HCT116 (cell line): ENCODE measurements at regions not wholly inside any gene's neighbourhood (a gene's known extent, or its start where the extent isn't known, plus 50 kb on each side); places are given as distances from the start of the nearest gene placed in this dataset.

Experiments
- ATAC-seq: fragments of 200-7000 bp; cut with Tn5 transposase; 2 replicates; pipeline ENCODE4 v1.9.1; 2020; ENCODE audit warnings: mild to moderate bottlenecking, moderate library complexity
- BruUV-seq: library from RNA; stranded (reverse); fragments of 400-500 nt; replicated peaks from 2 replicates; lab custom pipeline; 2021; lab: Mats Ljungman, UMichigan
- CTCF ChIA-PET: fragments of 300-600 bp; sonication (Branson Sonifier 250); formaldehyde crosslinking; loops from one replicate; lab custom pipeline; 2021; ENCODE audit warnings: antibody characterized with exemption; lab: Charles Lee
- POLR2A ChIA-PET: fragments of 300-600, 350-600 bp; sonication (Branson Sonifier 250); formaldehyde crosslinking; loops from one replicate; lab custom pipeline; 2021; ENCODE audit warnings: antibody characterized with exemption; lab: Charles Lee
- RAD21 ChIA-PET, 2 experiments: fragments of 300-600 bp; sonication (Branson Sonifier 250); formaldehyde crosslinking; loops; one replicate each; lab custom pipeline; 2023; ENCODE audit warnings: low total read pairs in 2 of 2; ENCODE audit not compliant: uncharacterized antibody in 2 of 2, unreplicated experiment in 2 of 2, low non-redundant PET in 1 of 2; lab: Charles Lee
- DNase-seq: peaks from one replicate; pipeline ENCODE4 v3.0.0-alpha.2; 2010; ENCODE audit warnings: low read depth, low spot score
- H2AFZ ChIP-seq: fragments of 200-600 bp; shearing (Covaris generic), sonication (generic); 2 replicates; pipeline ENCODE4 v1.6.1; 2017; ENCODE audit warnings: low read depth, mixed run types, mixed read lengths, antibody characterized with exemption, low read length; ENCODE audit not compliant: poor library complexity, severe bottlenecking
- H3K27ac ChIP-seq: 2 replicates; pipeline ENCODE4 v1.5.1; 2012; ENCODE audit warnings: low read depth, low read length
- H3K27me3 ChIP-seq: fragments of 200-600 bp; sonication (generic); 2 replicates; pipeline ENCODE4 v1.6.1; 2016; ENCODE audit warnings: mixed run types, low read length, mixed read lengths; ENCODE audit not compliant: insufficient read depth
- H3K36me3 ChIP-seq, 2 experiments: fragments of 200-500 bp in 1 of 2; fragments of 200-600 bp in 1 of 2; sonication (Bioruptor generic) in 1 of 2; sonication (generic) in 1 of 2; 2 replicates each; pipeline versions ENCODE4 v1.5.1 to v1.6.1; 2014 to 2016; ENCODE audit warnings: low read length in 2 of 2, inconsistent platforms in 1 of 2, mixed read lengths in 1 of 2, mixed run types in 1 of 2; ENCODE audit not compliant: insufficient read depth in 2 of 2, control insufficient read depth in 1 of 2
- H3K4me1 ChIP-seq, 2 experiments: fragments of 200-600 bp in 1 of 2; sonication (generic) in 1 of 2; 2 replicates each; pipeline versions ENCODE4 v1.5.1 to v1.6.1; 2012 to 2017; ENCODE audit warnings: low read length in 2 of 2, inconsistent platforms in 1 of 2, mild to moderate bottlenecking in 1 of 2, mixed read lengths in 1 of 2, mixed run types in 1 of 2, moderate library complexity in 1 of 2; ENCODE audit not compliant: insufficient read depth in 2 of 2, control insufficient read depth in 1 of 2
- H3K4me2 ChIP-seq: fragments of 200-600 bp; sonication (generic); 2 replicates; pipeline ENCODE4 v1.6.1; 2017; ENCODE audit warnings: mixed run types, low read length, mixed read lengths
- H3K4me3 ChIP-seq, 2 experiments: fragments of 200-600 bp in 1 of 2; sonication (generic) in 1 of 2; replicated peaks in 1 of 2; 2 replicates each; pipeline ENCODE4 v1.5.1; 2011 to 2016; ENCODE audit warnings: low read length in 2 of 2, control low read depth in 1 of 2, low read depth in 1 of 2, mild to moderate bottlenecking in 1 of 2, mixed read lengths in 1 of 2, mixed run types in 1 of 2
- H3K79me2 ChIP-seq: fragments of 200-600 bp; sonication (generic); 2 replicates; pipeline ENCODE4 v1.6.1; 2017; ENCODE audit warnings: mild to moderate bottlenecking, mixed run types, low read length, moderate library complexity, mixed read lengths; ENCODE audit not compliant: insufficient read depth
- H3K9ac ChIP-seq: fragments of 200-600 bp; sonication (generic); 2 replicates; pipeline ENCODE4 v1.6.1; 2016; ENCODE audit warnings: low read length, mixed read lengths
- H3K9me2 ChIP-seq: fragments of 200-600 bp; sonication (generic), shearing (Covaris generic); 2 replicates; pipeline ENCODE4 v1.6.1; 2017; ENCODE audit warnings: mixed run types, mild to moderate bottlenecking, moderate library complexity; ENCODE audit not compliant: insufficient read depth
- H3K9me3 ChIP-seq, 2 experiments: fragments of 200-500 bp in 1 of 2; fragments of 200-600 bp in 1 of 2; sonication (Bioruptor generic) in 1 of 2; sonication (generic) in 1 of 2; 2 replicates each; pipeline ENCODE4 v1.6.1; 2014 to 2017; ENCODE audit warnings: low read length in 2 of 2, mixed read lengths in 2 of 2, inconsistent platforms in 1 of 2, low read depth in 1 of 2, mild to moderate bottlenecking in 1 of 2, mixed run types in 1 of 2, moderate library complexity in 1 of 2; ENCODE audit not compliant: control insufficient read depth in 1 of 2, insufficient read depth in 1 of 2
- H4K20me1 ChIP-seq: fragments of 200-600 bp; sonication (generic), shearing (Covaris generic); 2 replicates; pipeline ENCODE4 v1.6.1; 2017; ENCODE audit warnings: mixed run types, mild to moderate bottlenecking, moderate library complexity; ENCODE audit not compliant: insufficient read depth
- CBX3 ChIP-seq: IDR thresholded peaks from 2 replicates; pipeline ENCODE4 v1.6.1; 2012; ENCODE audit warnings: low read depth
- CEBPB ChIP-seq: IDR thresholded peaks from 2 replicates; pipeline ENCODE4 v1.6.1; 2012; ENCODE audit warnings: low read depth
- EGR1 ChIP-seq: IDR thresholded peaks from 2 replicates; pipeline ENCODE4 v1.6.1; 2012; ENCODE audit warnings: low read depth
- EZH2 ChIP-seq: fragments of 200-600 bp; sonication (generic); IDR thresholded peaks from 2 replicates; pipeline ENCODE4 v1.6.1; 2017; ENCODE audit warnings: antibody characterized with exemption, mixed run types
- EZH2phosphoT487 ChIP-seq: fragments of 200-600 bp; IDR thresholded peaks from 2 replicates; pipeline ENCODE4 v1.6.1; 2018; ENCODE audit warnings: antibody characterized with exemption, borderline replicate concordance
- JUND ChIP-seq: IDR thresholded peaks from 2 replicates; pipeline ENCODE4 v1.6.1; 2012
- POLR2A ChIP-seq: IDR thresholded peaks from 2 replicates; pipeline ENCODE4 v1.7.0; 2011; ENCODE audit warnings: borderline replicate concordance; ENCODE audit not compliant: insufficient read depth, insufficient read length; ENCODE audit errors: extremely low read depth
- POLR2AphosphoS5 ChIP-seq: IDR thresholded peaks from 2 replicates; pipeline ENCODE4 v1.6.1; 2011; ENCODE audit warnings: mild to moderate bottlenecking, low read depth, low read length, moderate library complexity
- RAD21 ChIP-seq: IDR thresholded peaks from 2 replicates; pipeline ENCODE4 v1.6.1; 2012; ENCODE audit warnings: low read depth, mild to moderate bottlenecking
- SIN3A ChIP-seq: IDR thresholded peaks from 2 replicates; pipeline ENCODE4 v1.6.1; 2012; ENCODE audit warnings: low read depth
- SP1 ChIP-seq: IDR thresholded peaks from 2 replicates; pipeline ENCODE4 v1.6.1; 2012; ENCODE audit warnings: low read depth
- SRF ChIP-seq: IDR thresholded peaks from 2 replicates; pipeline ENCODE4 v1.6.1; 2012; ENCODE audit warnings: low read depth
- TCF7L2 ChIP-seq: IDR thresholded peaks from 2 replicates; pipeline ENCODE4 v1.7.0; 2011; ENCODE audit warnings: borderline replicate concordance, inconsistent platforms; ENCODE audit not compliant: insufficient read depth, insufficient read length; ENCODE audit errors: extremely low read depth
- YY1 ChIP-seq: IDR thresholded peaks from 2 replicates; pipeline ENCODE4 v1.6.1; 2011; ENCODE audit warnings: low read length, low read depth, moderate library complexity, mild to moderate bottlenecking; ENCODE audit not compliant: insufficient replicate concordance; ENCODE audit errors: extremely low read depth
- ZFX ChIP-seq: fragments of 450-650 bp; IDR thresholded peaks from 2 replicates; pipeline ENCODE4 v1.6.1; 2017
- ZNF274 ChIP-seq: fragments of 200-500 bp; sonication (Bioruptor generic); IDR thresholded peaks from 2 replicates; pipeline ENCODE4 v1.6.1; 2014; ENCODE audit warnings: mild to moderate bottlenecking, low read depth, low read length, inconsistent platforms
- intact Hi-C: fragments of 100-400 bp; cut with micrococcal nuclease; formaldehyde crosslinking; loops from 2 replicates; pipeline ENCODE4 v1.10.0; 2022
- TF ChIP-seq, protein P1 (sequence below): IDR thresholded peaks from 2 replicates; pipeline ENCODE4 v1.6.1; 2011; ENCODE audit warnings: mild to moderate bottlenecking, low read length, moderate library complexity; ENCODE audit not compliant: insufficient replicate concordance; ENCODE audit errors: extremely low read depth
- TF ChIP-seq, protein P2 (sequence below), 3 experiments: fragments of 200-600 bp in 1 of 3; sonication (generic) in 1 of 3; IDR thresholded peaks in 2 of 3; conservative IDR thresholded peaks in 1 of 3; 2 replicates each; pipeline ENCODE4 v1.5.1; 2012 to 2017; ENCODE audit warnings: low read depth in 2 of 3, low read length in 2 of 3, antibody characterized with exemption in 1 of 3, borderline replicate concordance in 1 of 3, control low read depth in 1 of 3, mild to moderate bottlenecking in 1 of 3, mixed read lengths in 1 of 3, mixed run types in 1 of 3, moderate library complexity in 1 of 3; ENCODE audit not compliant: insufficient read depth in 1 of 3
- TF ChIP-seq, protein P3 (sequence below): IDR thresholded peaks from 2 replicates; pipeline ENCODE4 v1.6.1; 2012; ENCODE audit warnings: low read depth
- TF ChIP-seq, protein P4 (sequence below): IDR thresholded peaks from 2 replicates; pipeline ENCODE4 v1.6.1; 2012

DNA sequence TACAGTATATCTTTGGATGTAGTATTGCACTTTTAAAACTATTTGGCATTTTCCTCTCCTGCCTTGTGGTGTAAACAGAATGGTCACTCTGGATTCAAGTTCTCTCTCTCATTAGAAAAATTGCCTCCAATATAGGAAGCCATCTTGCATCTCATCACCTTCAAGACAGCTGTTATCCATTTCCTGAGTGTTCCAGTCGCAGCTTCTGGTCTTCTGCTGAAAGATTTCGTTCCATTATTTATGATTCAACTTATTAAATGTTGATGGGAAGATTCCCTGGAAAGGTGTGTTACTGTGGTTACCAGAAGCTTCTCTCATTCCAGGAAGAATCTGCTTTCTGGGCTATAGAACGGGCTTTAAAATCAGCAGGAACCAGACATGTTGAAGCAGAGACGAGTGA is 568.3 kb upstream of the SLIT2 start:
- CTCF ChIA-PET, result no interaction called here
- no peaks in the 10 kb centered on the region for H3K9me3 ChIP-seq
- BruUV-seq, result no TSS peak
- DNase-seq, result no peak
- no peak overlapping the region for H3K4me2 ChIP-seq
- no peaks in the 10 kb centered on the region for H3K36me3 ChIP-seq
- intact Hi-C loops, result no loop called here
- no peak overlapping the region for H2AFZ ChIP-seq
- no peak overlapping the region for H3K27ac ChIP-seq
- H3K9ac ChIP-seq, result no peak overlapping the region
- RAD21 ChIA-PET, result no interaction called here
- ATAC-seq, result no peak
- H3K27me3 ChIP-seq, result no peaks in the 10 kb centered on the region
- no peaks in the 10 kb centered on the region for H3K4me1 ChIP-seq
- no peaks in the 10 kb centered on the region for H4K20me1 ChIP-seq
- H3K79me2 ChIP-seq, result no peaks in the 10 kb centered on the region
- H3K9me2 ChIP-seq, result no peaks in the 10 kb centered on the region
- POLR2A ChIA-PET, result no interaction called here
- H3K4me3 ChIP-seq, result no peak overlapping the region
- TF ChIP-seq ZFX (no peak), POLR2AphosphoS5 (no peak), SIN3A (no peak), SP1 (no peak), ZNF274 (no peak), EZH2 (no peak), CEBPB (no peak), YY1 (no peak), CBX3 (no peak), TCF7L2 (no peak), JUND (no peak), POLR2A (no peak), SRF (no peak), EZH2phosphoT487 (no peak), RAD21 (no peak), EGR1 (no peak)
- TF ChIP-seq, protein P1, sequence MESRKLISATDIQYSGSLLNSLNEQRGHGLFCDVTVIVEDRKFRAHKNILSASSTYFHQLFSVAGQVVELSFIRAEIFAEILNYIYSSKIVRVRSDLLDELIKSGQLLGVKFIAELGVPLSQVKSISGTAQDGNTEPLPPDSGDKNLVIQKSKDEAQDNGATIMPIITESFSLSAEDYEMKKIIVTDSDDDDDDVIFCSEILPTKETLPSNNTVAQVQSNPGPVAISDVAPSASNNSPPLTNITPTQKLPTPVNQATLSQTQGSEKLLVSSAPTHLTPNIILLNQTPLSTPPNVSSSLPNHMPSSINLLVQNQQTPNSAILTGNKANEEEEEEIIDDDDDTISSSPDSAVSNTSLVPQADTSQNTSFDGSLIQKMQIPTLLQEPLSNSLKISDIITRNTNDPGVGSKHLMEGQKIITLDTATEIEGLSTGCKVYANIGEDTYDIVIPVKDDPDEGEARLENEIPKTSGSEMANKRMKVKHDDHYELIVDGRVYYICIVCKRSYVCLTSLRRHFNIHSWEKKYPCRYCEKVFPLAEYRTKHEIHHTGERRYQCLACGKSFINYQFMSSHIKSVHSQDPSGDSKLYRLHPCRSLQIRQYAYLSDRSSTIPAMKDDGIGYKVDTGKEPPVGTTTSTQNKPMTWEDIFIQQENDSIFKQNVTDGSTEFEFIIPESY, result no peak
- TF ChIP-seq, protein P2, sequence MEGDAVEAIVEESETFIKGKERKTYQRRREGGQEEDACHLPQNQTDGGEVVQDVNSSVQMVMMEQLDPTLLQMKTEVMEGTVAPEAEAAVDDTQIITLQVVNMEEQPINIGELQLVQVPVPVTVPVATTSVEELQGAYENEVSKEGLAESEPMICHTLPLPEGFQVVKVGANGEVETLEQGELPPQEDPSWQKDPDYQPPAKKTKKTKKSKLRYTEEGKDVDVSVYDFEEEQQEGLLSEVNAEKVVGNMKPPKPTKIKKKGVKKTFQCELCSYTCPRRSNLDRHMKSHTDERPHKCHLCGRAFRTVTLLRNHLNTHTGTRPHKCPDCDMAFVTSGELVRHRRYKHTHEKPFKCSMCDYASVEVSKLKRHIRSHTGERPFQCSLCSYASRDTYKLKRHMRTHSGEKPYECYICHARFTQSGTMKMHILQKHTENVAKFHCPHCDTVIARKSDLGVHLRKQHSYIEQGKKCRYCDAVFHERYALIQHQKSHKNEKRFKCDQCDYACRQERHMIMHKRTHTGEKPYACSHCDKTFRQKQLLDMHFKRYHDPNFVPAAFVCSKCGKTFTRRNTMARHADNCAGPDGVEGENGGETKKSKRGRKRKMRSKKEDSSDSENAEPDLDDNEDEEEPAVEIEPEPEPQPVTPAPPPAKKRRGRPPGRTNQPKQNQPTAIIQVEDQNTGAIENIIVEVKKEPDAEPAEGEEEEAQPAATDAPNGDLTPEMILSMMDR (IDR thresholded peaks at IDR 0.05 in 2 of 3, conservative IDR thresholded peaks at IDR 0.05 in 1 of 3; ENCODE audit: borderline replicate concordance in 1 of 3, insufficient read depth in 1 of 3, low read depth in 2 of 3, low read length in 2 of 3), result no peak
- TF ChIP-seq, protein P3, sequence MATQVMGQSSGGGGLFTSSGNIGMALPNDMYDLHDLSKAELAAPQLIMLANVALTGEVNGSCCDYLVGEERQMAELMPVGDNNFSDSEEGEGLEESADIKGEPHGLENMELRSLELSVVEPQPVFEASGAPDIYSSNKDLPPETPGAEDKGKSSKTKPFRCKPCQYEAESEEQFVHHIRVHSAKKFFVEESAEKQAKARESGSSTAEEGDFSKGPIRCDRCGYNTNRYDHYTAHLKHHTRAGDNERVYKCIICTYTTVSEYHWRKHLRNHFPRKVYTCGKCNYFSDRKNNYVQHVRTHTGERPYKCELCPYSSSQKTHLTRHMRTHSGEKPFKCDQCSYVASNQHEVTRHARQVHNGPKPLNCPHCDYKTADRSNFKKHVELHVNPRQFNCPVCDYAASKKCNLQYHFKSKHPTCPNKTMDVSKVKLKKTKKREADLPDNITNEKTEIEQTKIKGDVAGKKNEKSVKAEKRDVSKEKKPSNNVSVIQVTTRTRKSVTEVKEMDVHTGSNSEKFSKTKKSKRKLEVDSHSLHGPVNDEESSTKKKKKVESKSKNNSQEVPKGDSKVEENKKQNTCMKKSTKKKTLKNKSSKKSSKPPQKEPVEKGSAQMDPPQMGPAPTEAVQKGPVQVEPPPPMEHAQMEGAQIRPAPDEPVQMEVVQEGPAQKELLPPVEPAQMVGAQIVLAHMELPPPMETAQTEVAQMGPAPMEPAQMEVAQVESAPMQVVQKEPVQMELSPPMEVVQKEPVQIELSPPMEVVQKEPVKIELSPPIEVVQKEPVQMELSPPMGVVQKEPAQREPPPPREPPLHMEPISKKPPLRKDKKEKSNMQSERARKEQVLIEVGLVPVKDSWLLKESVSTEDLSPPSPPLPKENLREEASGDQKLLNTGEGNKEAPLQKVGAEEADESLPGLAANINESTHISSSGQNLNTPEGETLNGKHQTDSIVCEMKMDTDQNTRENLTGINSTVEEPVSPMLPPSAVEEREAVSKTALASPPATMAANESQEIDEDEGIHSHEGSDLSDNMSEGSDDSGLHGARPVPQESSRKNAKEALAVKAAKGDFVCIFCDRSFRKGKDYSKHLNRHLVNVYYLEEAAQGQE, result no peak
- TF ChIP-seq, protein P4, sequence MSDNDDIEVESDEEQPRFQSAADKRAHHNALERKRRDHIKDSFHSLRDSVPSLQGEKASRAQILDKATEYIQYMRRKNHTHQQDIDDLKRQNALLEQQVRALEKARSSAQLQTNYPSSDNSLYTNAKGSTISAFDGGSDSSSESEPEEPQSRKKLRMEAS, result no peak
